ENCODE measurements at regions not wholly inside any gene's neighbourhood (a gene's known extent, or its start where the extent isn't known, plus 50 kb on each side); places are given as distances from the start of the nearest gene placed in this dataset.

DNA sequence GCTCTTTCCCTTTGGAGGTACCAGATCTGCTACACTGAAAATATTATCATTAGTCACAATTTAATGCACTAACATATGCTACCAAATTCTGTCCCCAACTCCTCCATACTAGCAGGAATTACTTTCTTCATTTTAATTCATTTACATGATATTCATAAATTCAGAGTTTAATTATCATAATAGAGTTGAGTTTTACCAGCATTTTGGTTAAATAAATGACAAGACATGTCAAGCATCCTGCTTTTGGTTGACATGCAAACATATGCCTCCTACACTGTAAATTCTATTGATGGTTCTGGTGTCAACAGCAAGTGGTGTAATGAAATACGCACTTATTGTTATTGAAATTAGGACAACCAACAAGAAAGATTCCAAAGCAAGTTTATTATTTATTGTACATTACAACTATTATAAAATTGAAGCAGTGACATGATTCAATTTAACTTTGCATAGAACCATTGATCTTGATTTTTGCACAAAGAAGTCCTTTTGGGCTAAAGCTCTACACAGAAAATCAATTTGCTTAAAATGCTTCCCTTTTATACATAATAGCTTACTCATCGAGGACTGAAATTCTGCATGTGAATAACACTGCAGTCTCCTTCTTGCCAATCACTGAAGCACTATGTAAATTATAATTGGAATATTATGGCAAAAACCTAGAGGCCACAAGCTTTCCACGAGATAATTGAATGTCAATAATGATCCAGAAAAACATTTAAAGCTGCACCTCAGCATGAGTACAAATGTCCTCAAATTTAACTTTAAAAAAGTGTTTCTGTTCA is 728.6 kb upstream of the ADGRL2 start:
- Histone ChIP-seq H3K27me3 (replicated peaks; ENCODE audit: insufficient read depth, low read depth, low read length, poor library complexity) (no peaks in the 10 kb centered on the region), H3K27ac (ENCODE audit: low read depth, low read length, poor library complexity, severe bottlenecking) (no peak overlapping the region), H3K36me3 (ENCODE audit: insufficient read depth, low read length, poor library complexity, severe bottlenecking) (no peaks in the 10 kb centered on the region), H3K4me3 (ENCODE audit: low read depth, low read length, poor library complexity, severe bottlenecking) (no peak overlapping the region), H3K4me1 (ENCODE audit: insufficient read depth, low read length, poor library complexity, severe bottlenecking) (peaks cover 5% of the 10 kb centered on the region), H3K9me3 (ENCODE audit: low read depth, low read length, poor library complexity, severe bottlenecking) (no peaks in the 10 kb centered on the region)
- no peak for DNase-seq (ENCODE audit: low spot score)
- intact Hi-C loops (cut with micrococcal nuclease; ENCODE audit: unreplicated experiment): no loop called here
- ChIA-PET CTCF (interaction anchor here (0.6 kb wide), 1 partner anchor 293 kb away, joined by 7 read pairs; no protein-coding TSS in a partner anchor), POLR2A (ENCODE audit: low non-redundant PET) (no interaction called here)
- TF ChIP-seq CTCF (conservative IDR thresholded peaks at IDR 0.05; ENCODE audit: low read depth, low read length) (no peak), EZH2 (IDR thresholded peaks at IDR 0.05; ENCODE audit: borderline replicate concordance, low read depth, low read length, poor library complexity, severe bottlenecking) (no peak)
- BruUV-seq (replicated peaks): no TSS peak

GRCh38 chr1:81071072-81071858 is 729.5 kb upstream of the ADGRL2 start:
- Histone ChIP-seq H3K9me3 (ENCODE audit: low read depth, low read length, poor library complexity, severe bottlenecking) (no peaks in the 10 kb centered on the region), H3K27ac (ENCODE audit: low read depth, low read length, poor library complexity, severe bottlenecking) (no peak overlapping the region), H3K4me3 (ENCODE audit: low read depth, low read length, poor library complexity, severe bottlenecking) (no peak overlapping the region), H3K27me3 (replicated peaks; ENCODE audit: insufficient read depth, low read depth, low read length, poor library complexity) (no peaks in the 10 kb centered on the region), H3K36me3 (ENCODE audit: insufficient read depth, low read length, poor library complexity, severe bottlenecking) (no peaks in the 10 kb centered on the region), H3K4me1 (ENCODE audit: insufficient read depth, low read length, poor library complexity, severe bottlenecking) (peaks cover 5% of the 10 kb centered on the region)
- intact Hi-C loops (cut with micrococcal nuclease; ENCODE audit: unreplicated experiment): no loop called here
- no peak for DNase-seq (ENCODE audit: low spot score)
- ChIA-PET CTCF (no interaction called here), POLR2A (ENCODE audit: low non-redundant PET) (no interaction called here)
- TF ChIP-seq EZH2 (IDR thresholded peaks at IDR 0.05; ENCODE audit: borderline replicate concordance, low read depth, low read length, poor library complexity, severe bottlenecking) (no peak), CTCF (conservative IDR thresholded peaks at IDR 0.05; ENCODE audit: low read depth, low read length) (no peak)
- BruUV-seq (replicated peaks): no TSS peak

DNA sequence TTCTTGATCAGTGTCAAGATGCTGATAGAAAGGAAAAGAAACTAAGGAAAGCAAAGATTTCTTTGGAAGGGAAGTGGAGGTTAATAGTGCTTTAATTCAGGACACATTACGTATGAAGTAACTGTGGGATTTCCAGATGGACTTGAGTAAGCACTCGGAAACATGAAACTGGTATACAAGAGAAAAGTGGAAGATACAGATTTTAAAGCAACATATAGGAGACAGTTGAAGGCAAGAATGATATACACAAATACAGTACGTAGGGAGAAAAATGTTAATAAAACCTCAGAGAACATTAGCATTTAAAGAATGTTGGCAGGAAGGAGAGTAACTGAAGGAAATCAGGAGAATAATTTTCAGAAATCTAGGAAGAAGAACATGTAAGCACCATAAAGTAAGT is 730.9 kb upstream of the ADGRL2 start:
- ChIA-PET POLR2A (ENCODE audit: low non-redundant PET) (no interaction called here), CTCF (no interaction called here)
- Histone ChIP-seq H3K36me3 (ENCODE audit: insufficient read depth, low read length, poor library complexity, severe bottlenecking) (no peaks in the 10 kb centered on the region), H3K4me3 (ENCODE audit: low read depth, low read length, poor library complexity, severe bottlenecking) (no peak overlapping the region), H3K27me3 (replicated peaks; ENCODE audit: insufficient read depth, low read depth, low read length, poor library complexity) (no peaks in the 10 kb centered on the region), H3K27ac (ENCODE audit: low read depth, low read length, poor library complexity, severe bottlenecking) (no peak overlapping the region), H3K9me3 (ENCODE audit: low read depth, low read length, poor library complexity, severe bottlenecking) (no peaks in the 10 kb centered on the region), H3K4me1 (ENCODE audit: insufficient read depth, low read length, poor library complexity, severe bottlenecking) (peaks cover 5% of the 10 kb centered on the region)
- DNase-seq (ENCODE audit: low spot score): no peak
- TF ChIP-seq CTCF (conservative IDR thresholded peaks at IDR 0.05; ENCODE audit: low read depth, low read length) (no peak), EZH2 (IDR thresholded peaks at IDR 0.05; ENCODE audit: borderline replicate concordance, low read depth, low read length, poor library complexity, severe bottlenecking) (no peak)
- no TSS peak for BruUV-seq (replicated peaks)
- intact Hi-C loops (cut with micrococcal nuclease; ENCODE audit: unreplicated experiment): no loop called here

Data from A673 (cell line).